A673 (cell line): ENCODE measurements at regions not wholly inside any gene's neighbourhood (a gene's known extent, or its start where the extent isn't known, plus 50 kb on each side); places are given as distances from the start of the nearest gene placed in this dataset.

Source experiments
- BruUV-seq: library from RNA; stranded (reverse); fragments of 400-500 nt; replicated peaks from 2 replicates; lab custom pipeline; 2021; lab: Mats Ljungman, UMichigan
- CTCF ChIA-PET: fragments of 300-600 bp; sonication (Branson Sonifier 250); formaldehyde crosslinking; loops from one replicate; lab custom pipeline; 2022; ENCODE audit warnings: antibody characterized with exemption; lab: Charles Lee
- POLR2A ChIA-PET: fragments of 300-600 bp; sonication (Branson Sonifier 250); formaldehyde crosslinking; loops from one replicate; lab custom pipeline; 2022; ENCODE audit warnings: antibody characterized with exemption; ENCODE audit not compliant: low non-redundant PET; lab: Charles Lee
- DNase-seq: peaks from one replicate; pipeline ENCODE4 v3.0.0-alpha.2; 2015; ENCODE audit warnings: low spot score
- H3K27ac ChIP-seq: fragments of 200-600 bp; sonication (generic); 2 replicates; pipeline ENCODE4 v1.5.1; 2016; ENCODE audit warnings: mixed run types, low read depth, mild to moderate bottlenecking, mixed read lengths, antibody characterized with exemption, low read length; ENCODE audit not compliant: poor library complexity, severe bottlenecking
- H3K27me3 ChIP-seq: fragments of 200-600 bp; sonication (generic); replicated peaks from 2 replicates; pipeline ENCODE4 v1.6.1; 2017; ENCODE audit warnings: mixed run types, low read depth, mild to moderate bottlenecking, mixed read lengths, antibody characterized with exemption, low read length; ENCODE audit not compliant: insufficient read depth, poor library complexity
- H3K36me3 ChIP-seq: fragments of 200-600 bp; sonication (generic); 2 replicates; pipeline ENCODE4 v1.6.1; 2016; ENCODE audit warnings: mixed run types, mild to moderate bottlenecking, mixed read lengths, antibody characterized with exemption, low read length; ENCODE audit not compliant: insufficient read depth, poor library complexity, severe bottlenecking
- H3K4me1 ChIP-seq: fragments of 200-600 bp; sonication (generic); 2 replicates; pipeline ENCODE4 v1.6.1; 2017; ENCODE audit warnings: mixed run types, mild to moderate bottlenecking, mixed read lengths, antibody characterized with exemption, low read length; ENCODE audit not compliant: insufficient read depth, poor library complexity, severe bottlenecking
- H3K4me3 ChIP-seq: fragments of 200-600 bp; sonication (generic); 2 replicates; pipeline ENCODE4 v1.5.1; 2016; ENCODE audit warnings: low read depth, mixed run types, mild to moderate bottlenecking, mixed read lengths, low read length; ENCODE audit not compliant: poor library complexity, severe bottlenecking
- H3K9me3 ChIP-seq: fragments of 200-600 bp; sonication (generic); 2 replicates; pipeline ENCODE4 v1.6.1; 2016; ENCODE audit warnings: mixed run types, low read depth, mild to moderate bottlenecking, mixed read lengths, antibody characterized with exemption, low read length; ENCODE audit not compliant: poor library complexity, severe bottlenecking
- CTCF ChIP-seq: fragments of 300-800, 200-600 bp; sonication (generic); conservative IDR thresholded peaks from 2 replicates; pipeline ENCODE4 v1.5.1; 2017; ENCODE audit warnings: low read depth, mild to moderate bottlenecking, antibody characterized with exemption, low read length, moderate library complexity, mixed read lengths
- EZH2 ChIP-seq: fragments of 200-600 bp; sonication (generic); IDR thresholded peaks from 2 replicates; pipeline ENCODE4 v1.6.1; 2017; ENCODE audit warnings: borderline replicate concordance, low read depth, mild to moderate bottlenecking, mixed read lengths, antibody characterized with exemption, low read length; ENCODE audit not compliant: poor library complexity, severe bottlenecking
- intact Hi-C: fragments of 100-400 bp; cut with micrococcal nuclease; formaldehyde crosslinking; loops from one replicate; pipeline ENCODE4 v1.10.0; 2022; ENCODE audit not compliant: unreplicated experiment

DNA sequence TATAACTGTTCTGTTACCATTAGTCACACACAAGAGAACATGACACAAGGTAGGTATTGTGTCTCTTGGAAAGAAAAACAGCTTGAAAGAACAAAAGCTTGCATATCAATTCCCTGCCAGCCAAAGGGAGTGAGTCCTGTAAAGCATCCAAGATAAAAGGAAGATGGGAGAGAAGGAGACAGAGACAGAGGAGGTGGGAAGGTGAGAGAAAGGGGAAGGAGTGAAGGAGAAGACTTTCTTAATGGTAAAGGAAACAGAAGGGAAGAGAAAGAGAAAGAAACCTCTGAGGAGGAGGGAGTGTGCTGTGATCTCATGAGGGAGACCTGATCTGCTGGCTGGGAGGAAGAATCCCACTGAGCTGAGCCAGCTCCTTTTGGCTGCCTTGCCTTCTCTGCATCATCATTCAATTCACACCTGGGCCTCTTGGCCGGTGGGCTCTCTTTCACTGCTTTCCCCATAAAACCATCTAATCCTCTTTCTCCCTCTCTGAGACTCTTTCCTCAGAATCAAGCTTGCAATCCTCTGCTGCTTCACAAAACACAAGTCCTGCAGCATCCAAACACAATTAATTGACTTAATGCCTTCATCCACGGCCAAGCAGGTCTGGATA lies 271.6 kb downstream of the ABCC12 start:
- Histone ChIP-seq H3K36me3 (no peaks in the 10 kb centered on the region), H3K27ac (no peak overlapping the region), H3K4me1 (peaks cover 19% of the 10 kb centered on the region), H3K9me3 (no peaks in the 10 kb centered on the region), H3K27me3 (peaks cover 27% of the 10 kb centered on the region), H3K4me3 (no peak overlapping the region)
- no peak for DNase-seq
- TF ChIP-seq CTCF (no peak), EZH2 (no peak)
- POLR2A ChIA-PET: interaction anchor here (0.8 kb wide), 1 partner anchor 54 kb away, joined by 7 read pairs; no protein-coding TSS in a partner anchor
- CTCF ChIA-PET: no interaction called here
- BruUV-seq: no TSS peak
- intact Hi-C loops: loop anchor here (10.0 kb wide), 1 partner anchor 739 kb away; the partner anchor contains the start of gene NETO2

DNA sequence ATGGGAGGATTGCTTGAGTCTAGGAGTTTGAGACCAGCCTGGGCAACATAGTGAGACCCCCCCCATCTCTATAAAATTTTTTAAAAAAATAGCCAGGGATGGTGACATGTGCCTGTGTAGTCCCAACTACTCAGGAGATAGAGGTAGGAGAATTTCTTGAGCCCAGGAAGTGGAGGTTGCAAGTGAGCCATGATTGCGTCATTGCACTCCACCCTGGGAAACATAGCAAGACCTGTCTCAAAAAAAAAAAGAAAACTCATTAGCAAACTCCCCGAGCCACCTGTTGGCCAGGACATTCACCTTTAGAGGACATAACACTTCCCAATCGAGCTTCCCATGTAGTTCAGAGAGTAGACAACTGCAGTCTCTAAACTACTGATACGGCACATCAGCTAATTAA lies 274.2 kb downstream of the ABCC12 start:
- Histone ChIP-seq H3K9me3 (no peaks in the 10 kb centered on the region), H3K36me3 (no peaks in the 10 kb centered on the region), H3K27ac (no peak overlapping the region), H3K27me3 (peaks cover 34% of the 10 kb centered on the region), H3K4me3 (no peak overlapping the region), H3K4me1 (peaks cover 6% of the 10 kb centered on the region)
- ChIA-PET POLR2A (no interaction called here), CTCF (no interaction called here)
- no peak for TF ChIP-seq CTCF
- no peak for TF ChIP-seq EZH2
- no peak for DNase-seq
- intact Hi-C loops: loop anchor here (10.0 kb wide), 1 partner anchor 737 kb away; the partner anchor contains the start of gene NETO2
- BruUV-seq: no TSS peak

DNA sequence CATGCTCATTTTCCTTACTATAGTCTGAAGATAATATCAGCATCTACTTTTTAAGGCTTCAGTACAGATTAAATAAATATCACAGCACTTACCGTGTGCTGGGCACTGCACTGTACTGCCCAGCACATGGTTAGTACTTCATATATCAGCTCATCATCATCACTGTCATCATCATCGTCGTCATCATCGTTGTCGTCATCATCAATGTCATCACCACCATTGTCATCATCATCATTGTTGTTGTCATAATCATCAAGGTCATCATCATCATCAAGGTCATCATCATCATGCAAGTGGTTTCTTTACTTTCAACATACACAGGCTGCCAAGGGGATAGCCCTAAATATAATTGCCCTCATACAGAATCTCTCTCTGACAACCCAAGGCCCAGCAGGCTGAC lies 275.1 kb downstream of the ABCC12 start:
- no peaks in the 10 kb centered on the region for H3K9me3 ChIP-seq
- TF ChIP-seq CTCF (no peak), EZH2 (no peak)
- DNase-seq: no peak
- peaks cover 30% of the 10 kb centered on the region for H3K27me3 ChIP-seq
- BruUV-seq: no TSS peak
- CTCF ChIA-PET: no interaction called here
- POLR2A ChIA-PET: no interaction called here
- H3K4me3 ChIP-seq: no peak overlapping the region
- H3K27ac ChIP-seq: no peak overlapping the region
- H3K36me3 ChIP-seq: no peaks in the 10 kb centered on the region
- intact Hi-C loops: loop anchor here (10.0 kb wide), 1 partner anchor 736 kb away; the partner anchor contains the start of gene NETO2
- no peaks in the 10 kb centered on the region for H3K4me1 ChIP-seq
